HepG2 (cell line): ENCODE measurements at regions not wholly inside any gene's neighbourhood (a gene's known extent, or its start where the extent isn't known, plus 50 kb on each side); places are given as distances from the start of the nearest gene placed in this dataset.

ENCODE experiments used
- ATAC-seq: fragments of 200-7000 bp; cut with Tn5 transposase; 3 replicates; pipeline ENCODE4 v1.9.1; 2020; ENCODE audit warnings: mild to moderate bottlenecking, moderate library complexity
- BruUV-seq: library from RNA; stranded (reverse); fragments of 400-500 nt; replicated peaks from 2 replicates; lab custom pipeline; 2021; lab: Mats Ljungman, UMichigan
- CTCF ChIA-PET: fragments of 300-600 bp; formaldehyde crosslinking; extraction: SDS; loops from one replicate; lab custom pipeline; 2021; ENCODE audit warnings: low total read pairs, inconsistent platforms, low intra/inter-chr PET ratio; lab: Yijun Ruan, JAX
- POLR2A ChIA-PET: fragments of 350-600 bp; sonication (Branson Sonifier 250); formaldehyde crosslinking; loops from one replicate; lab custom pipeline; 2020; ENCODE audit warnings: antibody characterized with exemption, inconsistent platforms; lab: Yijun Ruan, JAX
- DNase-seq: peaks from one replicate; pipeline ENCODE4 v3.0.0-alpha.2; 2015; ENCODE audit warnings: low spot score
- FAIRE-seq: peaks from 3 replicates; lab custom pipeline; 2011; peaks lifted over from hg19 to GRCh38; lab: Jason Lieb, UNC
- H2AFZ ChIP-seq: one replicate; pipeline ENCODE4 v1.6.1; 2011; ENCODE audit warnings: low read length, inconsistent platforms
- H3K27ac ChIP-seq: fragments of 300-600 bp; 3 replicates; pipeline ENCODE4 v1.8.0; 2011; ENCODE audit warnings: mixed run types, mild to moderate bottlenecking, mixed read lengths, low read length, inconsistent platforms; ENCODE audit not compliant: insufficient read depth; ENCODE audit errors: extremely low read length
- H3K27me3 ChIP-seq, 2 experiments: fragments of 200-600 bp in 1 of 2; 2 replicates in 1 of 2; 3 replicates in 1 of 2; pipeline versions ENCODE4 v1.6.0 to v1.8.0; 2011; ENCODE audit warnings: low read length in 2 of 2, mild to moderate bottlenecking in 2 of 2, moderate library complexity in 2 of 2, inconsistent platforms in 1 of 2; ENCODE audit not compliant: insufficient read depth in 2 of 2, control insufficient read depth in 1 of 2
- H3K36me3 ChIP-seq, 2 experiments: fragments of 200-600 bp in 1 of 2; replicated peaks in 1 of 2; 2 replicates in 1 of 2; 3 replicates in 1 of 2; pipeline versions ENCODE4 v1.5.1 to v1.8.0; 2011; ENCODE audit warnings: low read length in 2 of 2, inconsistent platforms in 1 of 2; ENCODE audit not compliant: insufficient read depth in 2 of 2, control insufficient read depth in 1 of 2
- H3K4me1 ChIP-seq: 2 replicates; pipeline ENCODE4 v1.5.1; 2012; ENCODE audit warnings: low read length, inconsistent platforms; ENCODE audit not compliant: insufficient read depth
- H3K4me2 ChIP-seq: 2 replicates; pipeline ENCODE4 v1.6.0; 2011; ENCODE audit warnings: low read depth, low read length, inconsistent platforms
- H3K4me3 ChIP-seq, 3 experiments: fragments of 200-600 bp in 1 of 3; sonication (generic), shearing (Covaris generic) in 1 of 3; replicated peaks in 1 of 3; 2 replicates each; pipeline ENCODE4 v1.5.1; 2011 to 2016; ENCODE audit warnings: low read length in 3 of 3, inconsistent platforms in 2 of 3, low read depth in 2 of 3, mild to moderate bottlenecking in 2 of 3, control low read depth in 1 of 3, mixed read lengths in 1 of 3; ENCODE audit not compliant: insufficient read depth in 1 of 3
- H3K79me2 ChIP-seq: one replicate; pipeline ENCODE4 v1.6.1; 2011; ENCODE audit warnings: low read length, inconsistent platforms; ENCODE audit not compliant: insufficient read depth
- H3K9ac ChIP-seq: 2 replicates; pipeline ENCODE4 v1.6.0; 2011; ENCODE audit warnings: mild to moderate bottlenecking, low read depth, low read length, inconsistent platforms; ENCODE audit not compliant: insufficient read depth
- H3K9me3 ChIP-seq: 2 replicates; pipeline ENCODE4 v1.5.1; 2012; ENCODE audit warnings: mild to moderate bottlenecking, low read length
- H4K20me1 ChIP-seq: 2 replicates; pipeline ENCODE4 v1.6.0; 2011; ENCODE audit warnings: inconsistent platforms, mild to moderate bottlenecking, low read length, moderate library complexity; ENCODE audit not compliant: insufficient read depth
- ATF7-NPFF ChIP-seq: sonication (generic); formaldehyde crosslinking; IDR thresholded peaks from 2 replicates; pipeline ENCODE4 v1.8.1; 2023; ENCODE audit warnings: mild to moderate bottlenecking, low read depth, missing genetic modification reagents, moderate library complexity
- GABPB1 ChIP-seq: IDR thresholded peaks from 2 replicates; pipeline ENCODE4 v1.6.1; 2016; ENCODE audit warnings: mild to moderate bottlenecking, missing genetic modification reagents, moderate library complexity, missing compliant biosample characterization
- GATA4 ChIP-seq: sonication (generic); IDR thresholded peaks from 2 replicates; pipeline ENCODE4 v1.6.1; 2016; ENCODE audit warnings: antibody characterized with exemption, low read depth, borderline replicate concordance
- KAT2B ChIP-seq: fragments of 150-350 bp; IDR thresholded peaks from 2 replicates; pipeline ENCODE4 v1.6.1; 2014; ENCODE audit warnings: low read depth, low read length, borderline replicate concordance
- KDM2A ChIP-seq: sonication (generic); formaldehyde crosslinking; IDR thresholded peaks from 2 replicates; pipeline ENCODE4 v1.4.0; 2020; ENCODE audit warnings: low read depth, missing genetic modification reagents, borderline replicate concordance
- POLR2A ChIP-seq, 2 experiments: IDR thresholded peaks; 2 replicates each; pipeline ENCODE4 v1.6.1; 2011; ENCODE audit warnings: low read depth in 2 of 2, low read length in 2 of 2, mild to moderate bottlenecking in 1 of 2, moderate library complexity in 1 of 2; ENCODE audit not compliant: insufficient read depth in 1 of 2
- RXRB ChIP-seq: IDR thresholded peaks from 2 replicates; pipeline ENCODE4 v1.6.1; 2016; ENCODE audit warnings: borderline replicate concordance, missing genetic modification reagents, missing compliant biosample characterization
- ZNF224 ChIP-seq: sonication (generic); formaldehyde crosslinking; IDR thresholded peaks from 2 replicates; pipeline ENCODE4 v1.5.0; 2020; ENCODE audit warnings: mild to moderate bottlenecking, missing genetic modification reagents
- ZNF225 ChIP-seq: sonication (generic); formaldehyde crosslinking; IDR thresholded peaks from 2 replicates; pipeline ENCODE4 v1.4.0; 2020; ENCODE audit warnings: mild to moderate bottlenecking, missing genetic modification reagents
- ZNF329 ChIP-seq: sonication (generic); formaldehyde crosslinking; IDR thresholded peaks from 2 replicates; pipeline ENCODE4 v1.9.0; 2021; ENCODE audit warnings: low read depth, mild to moderate bottlenecking, missing genetic modification reagents
- ZSCAN21 ChIP-seq: sonication (generic); formaldehyde crosslinking; IDR thresholded peaks from 2 replicates; pipeline ENCODE4 v1.8.0; 2022; ENCODE audit warnings: mild to moderate bottlenecking, missing genetic modification reagents, moderate library complexity, borderline replicate concordance
- WGBS: methylation state at CpG from one replicate; pipeline ENCODE4 v1.1.6; 2017; ENCODE audit warnings: low lambda C conversion rate; 5-methylcytosine and 5-hydroxymethylcytosine counted together
- in situ Hi-C: cut with HindIII; loops from 2 replicates; pipeline ENCODE4 v1.10.0; 2017; ENCODE audit warnings: low pct_unique_long_range_greater_than_20kb; ENCODE audit not compliant: extremely low pct_ligation_motif_present
- intact Hi-C: fragments of 100-400 bp; cut with micrococcal nuclease; formaldehyde crosslinking; loops from one replicate; pipeline ENCODE4 v1.10.0; 2022; ENCODE audit not compliant: unreplicated experiment
- TF ChIP-seq, protein P1 (sequence below): sonication (generic); formaldehyde crosslinking; IDR thresholded peaks from 2 replicates; pipeline ENCODE4 v1.5.0; 2020; ENCODE audit warnings: mild to moderate bottlenecking, missing genetic modification reagents, borderline replicate concordance
- TF ChIP-seq, protein P2 (sequence below): sonication (generic); formaldehyde crosslinking; IDR thresholded peaks from 2 replicates; pipeline ENCODE4 v1.4.0; 2020; ENCODE audit warnings: missing genetic modification reagents
- TF ChIP-seq, protein P3 (sequence below): sonication (generic); formaldehyde crosslinking; IDR thresholded peaks from 2 replicates; pipeline ENCODE4 v1.5.0; 2020; ENCODE audit warnings: missing genetic modification reagents
- TF ChIP-seq, protein P4 (sequence below): sonication (generic); formaldehyde crosslinking; IDR thresholded peaks from 2 replicates; pipeline ENCODE4 v1.9.0; 2021; ENCODE audit warnings: missing genetic modification reagents, mild to moderate bottlenecking, borderline replicate concordance
- TF ChIP-seq, protein P5 (sequence below): sonication (generic); formaldehyde crosslinking; IDR thresholded peaks from 2 replicates; pipeline ENCODE4 v1.8.0; 2022; ENCODE audit warnings: mild to moderate bottlenecking, missing genetic modification reagents, moderate library complexity

DNA sequence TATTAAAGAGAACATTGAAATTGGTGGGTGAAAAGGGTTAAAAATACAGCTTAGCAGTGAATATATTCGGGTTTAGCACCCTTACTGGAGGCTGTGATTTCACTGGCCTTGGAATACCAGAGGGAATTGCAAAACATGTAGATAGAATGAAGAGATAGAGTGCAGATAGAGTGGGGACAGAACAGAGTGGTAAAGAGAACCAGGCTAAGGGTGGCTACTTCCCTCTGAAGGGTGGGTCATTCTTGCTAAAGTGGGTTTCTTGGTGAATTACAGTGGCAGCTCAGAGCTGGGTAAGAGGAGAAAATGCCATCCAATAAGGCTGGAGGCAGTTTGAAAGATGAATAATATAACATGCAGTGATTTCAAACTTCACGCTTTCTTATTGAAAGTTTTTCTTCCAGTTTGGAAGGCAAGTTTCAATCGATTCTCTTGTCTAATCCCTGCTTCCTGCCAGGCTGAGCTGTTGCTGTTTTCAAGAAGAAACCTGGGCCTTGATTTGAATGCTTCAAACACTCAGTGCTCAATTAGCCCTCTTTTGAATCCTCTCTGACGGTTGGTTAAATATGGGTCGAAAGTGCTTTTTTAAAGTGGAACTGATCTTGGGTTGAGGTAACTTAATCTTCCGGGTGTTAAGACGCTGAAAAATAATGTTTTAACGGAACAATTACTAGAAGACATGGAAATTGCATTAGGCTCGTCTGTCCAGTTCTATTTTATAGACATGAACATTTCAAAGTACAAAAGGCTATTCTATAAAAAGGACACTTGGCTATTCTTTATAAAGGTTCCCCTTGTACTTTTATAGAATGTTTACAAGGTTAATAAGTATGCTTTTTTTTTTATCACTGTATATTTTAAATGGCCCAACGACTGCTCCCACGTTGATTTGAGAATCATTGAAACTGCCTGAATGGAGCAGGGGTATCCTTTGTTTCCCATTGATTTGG, 203.3 kb downstream of the BCAS1 start:
- no peaks in the 10 kb centered on the region for H3K36me3 ChIP-seq
- TSS peak; percentile 72 for BruUV-seq
- in situ Hi-C loops (no loop called here), intact Hi-C loops (loop anchor here (2.0 to 5.0 kb wide), 2 partner anchors 50 to 66 kb away; no protein-coding TSS in a partner anchor)
- no peaks in the 10 kb centered on the region for H3K79me2 ChIP-seq
- H3K4me2 ChIP-seq, result peak overlapping the region; percentile 85
- ATAC-seq (peak; percentile 72), DNase-seq (peak; percentile 82), FAIRE-seq (peak; percentile 23)
- peak overlapping the region; percentile 45 to 56 (median 49); a peak in 5 of 6 replicates for H3K4me3 ChIP-seq
- H2AFZ ChIP-seq, result peak overlapping the region; percentile 58
- peak overlapping the region; percentile 68 for H3K27ac ChIP-seq
- H3K9ac ChIP-seq, result peak overlapping the region; percentile 56
- H4K20me1 ChIP-seq, result no peaks in the 10 kb centered on the region
- CTCF ChIA-PET, result no interaction called here
- H3K9me3 ChIP-seq, result no peaks in the 10 kb centered on the region
- 31% methylated on average over 11 of the region's 11 CpGs for WGBS
- POLR2A ChIA-PET, result interaction anchor here (0.7 to 4.7 kb wide), 25 partner anchors 9 to 287 kb away, joined by 3 to 50 read pairs (median 7); partner anchors contain the start of gene ZNF217
- peaks cover 91% of the 10 kb centered on the region for H3K4me1 ChIP-seq
- no peaks in the 10 kb centered on the region for H3K27me3 ChIP-seq
- TF ChIP-seq KAT2B (no peak), KDM2A (CRISPR knock-in tag) (no peak), ZNF225 (CRISPR knock-in tag) (no peak), ZNF224 (CRISPR knock-in tag) (no peak), GABPB1 (CRISPR knock-in tag) (no peak), ZSCAN21 (CRISPR knock-in tag) (no peak), ATF7-NPFF (CRISPR knock-in tag) (no peak), GATA4 (peak; percentile 66; the same call in 1 of the 2 replicates), ZNF329 (CRISPR knock-in tag) (no peak), RXRB (peak; percentile 21; the same call in 1 of the 2 replicates), POLR2A (IDR thresholded peaks at IDR 0.05; ENCODE audit: insufficient read depth in 1 of 2, low read depth in 2 of 2, low read length in 2 of 2) (no peak)
- TF ChIP-seq, protein P1, sequence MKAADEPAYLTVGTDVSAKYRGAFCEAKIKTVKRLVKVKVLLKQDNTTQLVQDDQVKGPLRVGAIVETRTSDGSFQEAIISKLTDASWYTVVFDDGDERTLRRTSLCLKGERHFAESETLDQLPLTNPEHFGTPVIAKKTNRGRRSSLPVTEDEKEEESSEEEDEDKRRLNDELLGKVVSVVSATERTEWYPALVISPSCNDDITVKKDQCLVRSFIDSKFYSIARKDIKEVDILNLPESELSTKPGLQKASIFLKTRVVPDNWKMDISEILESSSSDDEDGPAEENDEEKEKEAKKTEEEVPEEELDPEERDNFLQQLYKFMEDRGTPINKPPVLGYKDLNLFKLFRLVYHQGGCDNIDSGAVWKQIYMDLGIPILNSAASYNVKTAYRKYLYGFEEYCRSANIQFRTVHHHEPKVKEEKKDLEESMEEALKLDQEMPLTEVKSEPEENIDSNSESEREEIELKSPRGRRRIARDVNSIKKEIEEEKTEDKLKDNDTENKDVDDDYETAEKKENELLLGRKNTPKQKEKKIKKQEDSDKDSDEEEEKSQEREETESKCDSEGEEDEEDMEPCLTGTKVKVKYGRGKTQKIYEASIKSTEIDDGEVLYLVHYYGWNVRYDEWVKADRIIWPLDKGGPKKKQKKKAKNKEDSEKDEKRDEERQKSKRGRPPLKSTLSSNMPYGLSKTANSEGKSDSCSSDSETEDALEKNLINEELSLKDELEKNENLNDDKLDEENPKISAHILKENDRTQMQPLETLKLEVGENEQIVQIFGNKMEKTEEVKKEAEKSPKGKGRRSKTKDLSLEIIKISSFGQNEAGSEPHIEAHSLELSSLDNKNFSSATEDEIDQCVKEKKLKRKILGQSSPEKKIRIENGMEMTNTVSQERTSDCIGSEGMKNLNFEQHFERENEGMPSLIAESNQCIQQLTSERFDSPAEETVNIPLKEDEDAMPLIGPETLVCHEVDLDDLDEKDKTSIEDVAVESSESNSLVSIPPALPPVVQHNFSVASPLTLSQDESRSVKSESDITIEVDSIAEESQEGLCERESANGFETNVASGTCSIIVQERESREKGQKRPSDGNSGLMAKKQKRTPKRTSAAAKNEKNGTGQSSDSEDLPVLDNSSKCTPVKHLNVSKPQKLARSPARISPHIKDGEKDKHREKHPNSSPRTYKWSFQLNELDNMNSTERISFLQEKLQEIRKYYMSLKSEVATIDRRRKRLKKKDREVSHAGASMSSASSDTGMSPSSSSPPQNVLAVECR (CRISPR knock-in tag), result no peak; the same call in 1 of the 2 replicates
- TF ChIP-seq, protein P2, sequence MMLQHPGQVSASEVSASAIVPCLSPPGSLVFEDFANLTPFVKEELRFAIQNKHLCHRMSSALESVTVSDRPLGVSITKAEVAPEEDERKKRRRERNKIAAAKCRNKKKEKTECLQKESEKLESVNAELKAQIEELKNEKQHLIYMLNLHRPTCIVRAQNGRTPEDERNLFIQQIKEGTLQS, result no peak
- TF ChIP-seq, protein P3, sequence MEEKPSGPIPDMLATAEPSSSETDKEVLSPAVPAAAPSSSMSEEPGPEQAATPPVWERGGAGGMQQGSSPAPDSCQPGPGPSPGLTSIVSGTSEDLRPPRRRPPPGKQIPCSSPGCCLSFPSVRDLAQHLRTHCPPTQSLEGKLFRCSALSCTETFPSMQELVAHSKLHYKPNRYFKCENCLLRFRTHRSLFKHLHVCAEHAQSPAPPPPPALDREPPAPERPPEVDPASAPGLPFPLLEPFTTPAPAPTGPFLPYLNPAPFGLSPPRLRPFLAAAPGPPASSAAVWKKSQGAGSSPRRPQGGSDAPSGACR (CRISPR knock-in tag), result no peak
- TF ChIP-seq, protein P4, sequence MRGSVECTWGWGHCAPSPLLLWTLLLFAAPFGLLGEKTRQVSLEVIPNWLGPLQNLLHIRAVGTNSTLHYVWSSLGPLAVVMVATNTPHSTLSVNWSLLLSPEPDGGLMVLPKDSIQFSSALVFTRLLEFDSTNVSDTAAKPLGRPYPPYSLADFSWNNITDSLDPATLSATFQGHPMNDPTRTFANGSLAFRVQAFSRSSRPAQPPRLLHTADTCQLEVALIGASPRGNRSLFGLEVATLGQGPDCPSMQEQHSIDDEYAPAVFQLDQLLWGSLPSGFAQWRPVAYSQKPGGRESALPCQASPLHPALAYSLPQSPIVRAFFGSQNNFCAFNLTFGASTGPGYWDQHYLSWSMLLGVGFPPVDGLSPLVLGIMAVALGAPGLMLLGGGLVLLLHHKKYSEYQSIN, result no peak
- TF ChIP-seq, protein P5, sequence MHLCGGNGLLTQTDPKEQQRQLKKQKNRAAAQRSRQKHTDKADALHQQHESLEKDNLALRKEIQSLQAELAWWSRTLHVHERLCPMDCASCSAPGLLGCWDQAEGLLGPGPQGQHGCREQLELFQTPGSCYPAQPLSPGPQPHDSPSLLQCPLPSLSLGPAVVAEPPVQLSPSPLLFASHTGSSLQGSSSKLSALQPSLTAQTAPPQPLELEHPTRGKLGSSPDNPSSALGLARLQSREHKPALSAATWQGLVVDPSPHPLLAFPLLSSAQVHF (CRISPR knock-in tag), result no peak
